PC-3 (cell line): ENCODE measurements at regions not wholly inside any gene's neighbourhood (a gene's known extent, or its start where the extent isn't known, plus 50 kb on each side); places are given as distances from the start of the nearest gene placed in this dataset.
"Not testable (repeated sequence)": the region's sequence is repeated elsewhere in the genome, so short reads cannot be mapped to it uniquely, and the experiment has no call there.

ENCODE experiments used
- CTCF ChIP-seq: fragments of 300-600 bp; sonication (generic); conservative IDR thresholded peaks from 2 replicates; pipeline ENCODE4 v1.5.1; 2017; ENCODE audit warnings: antibody characterized with exemption, low read depth, mild to moderate bottlenecking, low read length
- EZH2 ChIP-seq: fragments of 300-600 bp; sonication (generic); IDR thresholded peaks from one replicate; pipeline ENCODE4 v1.6.1; 2017; ENCODE audit warnings: antibody characterized with exemption, mild to moderate bottlenecking, low read length; ENCODE audit not compliant: unreplicated experiment

GRCh38 chr17:30667657-30668359 lies 156.7 kb downstream of the CRLF3 start:
- not testable (repeated sequence) for TF ChIP-seq CTCF, EZH2
